Kidney glomerular epithelial cell (primary cell): ENCODE measurements at regions not wholly inside any gene's neighbourhood (a gene's known extent, or its start where the extent isn't known, plus 50 kb on each side); places are given as distances from the start of the nearest gene placed in this dataset.

Experiments
- DNase-seq: peaks from one replicate; lab custom pipeline; 2025; lab: John Stamatoyannopoulos, UW

DNA sequence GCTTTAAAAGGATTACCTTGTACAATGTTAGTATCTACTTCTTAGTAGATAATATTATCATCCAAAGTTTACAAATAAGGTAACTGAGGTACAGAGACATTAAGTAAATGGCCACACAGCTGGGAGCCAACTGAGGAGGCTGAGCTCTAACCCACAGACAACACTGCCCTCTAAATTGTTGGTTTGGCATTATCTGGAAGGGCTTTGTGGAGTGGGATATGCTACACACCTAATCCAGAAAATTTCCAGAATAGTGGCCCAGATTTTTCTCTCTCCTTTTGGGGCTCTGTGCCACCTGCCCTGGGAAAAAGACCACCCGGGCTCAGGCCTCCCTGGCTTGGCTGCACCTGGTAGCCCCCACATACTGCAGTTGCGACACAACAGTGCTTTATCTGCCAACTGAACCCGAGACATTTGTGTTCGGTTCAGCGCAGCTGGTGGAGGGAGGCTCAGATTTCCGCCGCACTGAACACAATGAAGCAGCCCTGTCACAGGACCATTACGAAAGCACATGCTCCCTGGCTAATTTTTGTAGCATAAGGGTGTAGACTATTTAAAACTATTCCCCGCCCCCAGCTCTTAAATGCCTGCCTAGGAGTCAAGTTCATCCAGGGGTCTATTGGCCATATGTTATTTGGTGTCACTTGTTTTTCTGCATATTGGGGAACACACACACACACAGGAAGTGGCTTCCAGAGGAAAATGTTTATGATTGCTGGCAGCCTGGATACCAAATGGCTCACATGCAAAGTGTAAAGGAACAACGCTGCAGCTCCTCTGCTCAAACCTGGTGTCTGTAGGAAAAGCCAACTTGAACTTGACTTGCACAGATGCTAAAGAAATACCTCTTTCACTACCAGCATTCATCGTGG is 92.3 kb upstream of the ESRRG start:
- peak; percentile 59 for DNase-seq

- DNase-seq: no peak
Observed at GRCh38 chr1:216814576-216815259, 91.5 kb upstream of the ESRRG start.

DNA sequence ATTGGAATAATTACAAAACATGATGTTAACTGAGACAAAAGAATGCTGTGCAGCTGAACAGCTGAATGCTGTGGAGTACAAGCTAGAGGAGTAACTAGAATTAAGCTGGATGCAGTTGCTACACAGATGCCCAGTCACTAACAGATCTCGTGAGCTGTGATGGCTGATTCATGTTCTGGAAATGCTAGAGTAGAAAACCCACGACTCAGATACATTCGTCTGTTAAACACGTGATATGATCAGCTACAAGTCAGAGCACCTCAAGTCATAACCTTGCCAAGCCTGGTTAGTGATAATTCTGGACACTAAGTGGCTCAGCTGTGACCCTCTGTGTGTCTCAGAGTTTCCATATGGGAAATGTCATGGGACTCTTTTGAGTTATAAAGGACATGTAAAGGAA is 89.7 kb upstream of the ESRRG start:
- peak; percentile 19 for DNase-seq

DNA sequence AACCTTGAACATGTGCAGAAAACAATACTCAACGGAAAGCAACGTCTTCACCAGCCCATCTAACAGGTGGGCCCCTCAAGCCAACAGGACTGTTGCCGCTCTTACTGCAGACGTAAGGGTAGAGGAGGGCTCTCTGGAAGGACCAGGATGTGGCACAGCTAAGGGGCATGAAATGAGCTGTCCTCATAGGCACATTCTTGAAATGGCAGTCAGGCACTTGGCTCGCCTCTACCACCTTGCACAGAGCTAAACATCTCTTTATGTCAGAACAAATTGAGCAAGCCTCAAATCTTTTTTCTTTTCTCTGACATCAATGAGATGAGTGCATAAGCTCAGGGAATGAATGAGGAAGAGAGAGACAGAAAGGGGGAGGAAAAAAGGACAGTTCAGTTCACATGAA is 86.4 kb upstream of the ESRRG start:
- no peak for DNase-seq

- no peak for DNase-seq
Observed at GRCh38 chr1:216807696-216808095, 84.5 kb upstream of the ESRRG start.

DNA sequence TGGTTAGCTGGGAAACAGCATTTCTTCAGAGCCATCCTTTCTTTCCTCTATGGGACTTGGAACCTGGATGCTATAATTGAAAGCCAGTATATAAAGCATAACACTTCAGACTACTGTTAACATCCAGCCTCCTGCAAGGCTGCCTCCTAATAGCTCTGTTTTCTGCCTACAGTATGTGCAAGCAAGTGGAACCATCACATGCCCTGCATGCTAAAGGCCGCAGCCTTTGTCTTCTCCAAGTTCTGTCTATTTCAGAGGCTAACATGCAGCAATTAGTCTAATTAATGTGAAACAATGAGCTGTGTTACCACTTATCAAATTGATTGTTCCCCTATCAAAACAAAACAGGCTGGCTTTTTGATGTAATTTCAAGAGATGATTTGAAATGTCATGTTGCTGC is 82.7 kb upstream of the ESRRG start:
- DNase-seq: no peak

GRCh38 chr1:216805233-216805632 is 82.0 kb upstream of the ESRRG start:
- DNase-seq: no peak

DNA sequence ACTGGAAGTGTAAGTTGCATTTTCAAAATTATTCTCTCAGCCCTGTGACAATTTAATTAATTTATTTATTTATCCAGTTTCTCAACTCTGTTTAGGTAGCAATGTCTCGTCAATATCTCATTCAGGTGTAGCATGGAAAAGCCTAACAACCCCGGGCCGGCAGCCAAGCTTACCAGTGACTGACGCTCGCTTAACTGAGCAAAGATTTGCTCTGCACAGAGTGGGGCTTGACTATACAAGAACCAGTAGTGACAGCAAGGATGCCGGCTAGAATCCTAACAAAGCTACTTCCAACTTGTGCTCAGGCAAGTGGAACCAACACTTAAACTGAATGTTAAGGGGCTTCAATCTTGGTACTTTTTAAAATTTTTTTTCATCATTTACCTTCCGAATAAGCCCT is 80.9 kb upstream of the ESRRG start:
- no peak for DNase-seq

DNA sequence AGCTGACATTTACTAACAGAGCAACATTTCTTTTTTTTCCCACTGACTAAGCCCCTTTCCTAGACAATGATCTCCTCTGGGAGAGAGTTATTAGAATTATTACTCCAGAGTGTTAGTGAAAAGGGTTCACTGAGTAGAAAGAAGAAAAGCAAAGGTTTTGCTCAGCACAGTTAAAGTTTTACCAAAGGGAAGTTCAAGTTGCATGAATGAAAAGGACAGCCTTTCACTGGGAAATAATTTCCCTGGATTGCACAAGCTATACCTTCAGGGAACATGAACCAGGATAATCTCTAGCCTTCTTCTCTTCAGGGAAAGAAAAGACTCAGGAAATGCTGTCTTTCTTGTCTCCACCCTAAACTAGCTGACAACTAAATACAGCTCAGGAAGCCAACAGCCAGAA is 71.4 kb upstream of the ESRRG start:
- peak; percentile 65 for DNase-seq

DNA sequence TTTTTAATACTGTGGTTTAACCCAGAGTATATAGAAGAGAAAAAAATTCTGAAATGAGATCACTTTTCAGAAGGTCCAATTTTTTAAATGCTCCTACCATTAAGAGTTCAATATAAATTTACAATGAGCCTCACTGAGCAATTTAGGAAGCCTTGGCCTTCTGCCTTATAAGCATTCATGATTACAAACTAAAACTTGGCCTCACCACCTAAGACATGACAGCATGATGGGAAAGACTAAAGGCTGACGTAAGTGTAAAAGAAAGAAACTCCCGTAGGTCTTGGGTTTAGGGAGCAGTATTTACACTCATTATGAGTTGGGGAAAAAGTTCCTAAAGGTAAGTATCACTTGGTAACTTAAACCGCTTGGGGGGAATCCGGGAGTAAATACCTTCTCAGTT is 70.7 kb upstream of the ESRRG start:
- DNase-seq: no peak

DNA sequence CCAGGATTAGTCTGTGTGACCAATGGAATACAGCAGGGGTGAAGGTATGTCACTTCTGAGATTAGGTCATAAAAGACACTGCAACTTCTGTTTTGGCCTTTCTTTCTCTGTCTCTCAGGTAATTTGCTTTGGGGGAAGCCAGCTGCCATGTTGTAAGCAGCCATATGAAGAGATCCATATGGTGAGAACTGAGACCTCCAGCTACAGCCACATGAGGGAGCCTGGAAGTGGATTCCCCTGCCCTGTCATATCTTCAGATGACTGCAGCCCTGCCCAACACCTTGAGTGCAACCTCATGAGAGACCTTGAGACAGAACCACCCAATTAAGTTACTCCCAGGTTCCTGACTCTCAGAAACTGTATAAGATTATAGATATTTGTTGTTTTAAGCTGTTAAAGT is 70.1 kb upstream of the ESRRG start:
- DNase-seq: no peak

GRCh38 chr1:216788671-216789070 is 65.4 kb upstream of the ESRRG start:
- peak; percentile 46 for DNase-seq

DNA sequence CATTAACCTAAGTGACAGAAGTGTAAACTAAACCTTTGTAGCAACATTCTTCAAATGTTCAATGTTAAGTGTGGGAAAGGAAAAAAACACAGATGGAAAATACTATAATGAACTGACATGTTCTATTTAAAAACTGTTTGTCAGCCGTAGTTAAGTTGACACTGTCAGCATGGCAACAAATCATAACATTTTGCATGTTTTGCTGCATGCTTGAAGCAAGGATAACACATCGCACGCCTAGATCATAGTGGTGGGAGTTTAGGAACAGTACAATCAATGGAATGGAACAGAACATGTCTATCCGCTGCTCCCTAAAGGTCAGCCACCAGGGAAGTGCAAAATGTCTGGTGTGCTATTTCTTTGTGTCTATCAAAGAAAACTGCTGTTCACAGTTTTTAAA is 62.5 kb upstream of the ESRRG start:
- DNase-seq: no peak

DNA sequence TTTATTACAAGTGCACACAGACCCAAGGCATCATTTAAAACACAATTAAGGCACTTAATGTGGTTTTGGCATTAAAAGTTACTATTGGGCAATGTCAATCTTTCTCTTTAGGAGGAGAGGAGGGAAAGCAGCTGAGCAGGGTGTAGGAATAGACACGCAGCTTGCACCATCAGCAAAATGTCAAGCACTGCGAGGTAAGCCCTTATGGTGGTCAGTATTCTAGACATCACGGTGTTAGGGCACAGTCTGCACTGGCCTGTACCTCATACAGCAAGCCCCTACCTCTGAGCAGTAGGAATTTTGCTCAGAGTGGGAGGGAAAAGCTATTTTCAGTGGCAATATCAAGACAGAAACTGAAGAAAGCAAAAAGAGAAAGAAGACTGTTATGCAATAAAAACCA is 62.0 kb upstream of the ESRRG start:
- DNase-seq: no peak

- no peak for DNase-seq
Observed at GRCh38 chr1:216779686-216780085, 56.5 kb upstream of the ESRRG start.

GRCh38 chr1:216778737-216779136 is 55.5 kb upstream of the ESRRG start:
- DNase-seq: no peak

DNA sequence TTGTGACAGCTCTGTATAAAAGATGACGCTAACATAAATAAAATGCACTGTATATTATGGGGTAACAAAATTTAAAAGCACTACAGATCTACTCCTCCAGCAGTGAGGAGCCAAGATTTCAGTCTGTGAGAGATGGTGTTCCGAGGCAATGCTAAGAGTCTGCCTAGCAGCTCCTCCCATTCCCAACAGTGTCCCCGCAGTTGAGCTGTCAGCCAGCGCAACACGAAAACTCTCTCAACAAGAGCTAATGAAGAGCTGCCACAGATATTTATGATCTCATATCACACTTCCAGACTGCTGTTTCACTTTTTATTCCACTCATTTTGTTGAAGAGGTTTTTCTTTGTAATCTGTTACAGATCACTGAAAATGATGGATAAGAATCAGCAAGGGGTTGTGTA is 53.9 kb upstream of the ESRRG start:
- DNase-seq: no peak
